SU-DHL-6 (cell line): ENCODE measurements at regions not wholly inside any gene's neighbourhood (a gene's known extent, or its start where the extent isn't known, plus 50 kb on each side); places are given as distances from the start of the nearest gene placed in this dataset.

Source experiments
- EZH2phosphoT487 ChIP-seq: fragments of 200-600 bp; sonication (generic), shearing (Covaris generic); conservative IDR thresholded peaks from 2 replicates; pipeline ENCODE4 v1.6.1; 2018; ENCODE audit warnings: mild to moderate bottlenecking, antibody characterized with exemption, low read length, moderate library complexity, mixed read lengths
- TF ChIP-seq, protein P1 (sequence below): fragments of 200-600 bp; sonication (generic); IDR thresholded peaks from one replicate; pipeline ENCODE4 v1.5.1; 2017; ENCODE audit warnings: antibody characterized with exemption, mild to moderate bottlenecking, low read length, moderate library complexity; ENCODE audit not compliant: insufficient read depth, poor library complexity, severe bottlenecking

DNA sequence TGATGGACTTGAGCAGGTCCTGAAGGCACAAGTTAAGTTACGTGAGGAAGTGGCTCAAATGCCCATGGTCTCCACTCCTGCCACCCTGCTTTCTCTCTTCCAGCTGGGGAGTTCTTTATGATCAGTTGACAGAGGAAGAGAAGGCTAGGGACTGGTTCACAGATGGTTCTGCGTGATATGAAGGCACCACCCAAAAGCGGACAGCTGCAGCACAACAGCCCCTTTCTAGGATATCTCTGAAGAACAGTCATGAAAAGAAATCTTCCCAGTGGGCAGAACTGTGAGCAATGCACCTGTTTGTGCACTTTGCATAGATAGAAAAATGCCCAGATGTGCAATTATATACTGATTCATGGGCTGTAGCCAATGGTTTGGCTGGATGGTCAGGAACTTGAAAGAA, 162.4 kb upstream of the FSCB start:
- TF ChIP-seq, protein P1, sequence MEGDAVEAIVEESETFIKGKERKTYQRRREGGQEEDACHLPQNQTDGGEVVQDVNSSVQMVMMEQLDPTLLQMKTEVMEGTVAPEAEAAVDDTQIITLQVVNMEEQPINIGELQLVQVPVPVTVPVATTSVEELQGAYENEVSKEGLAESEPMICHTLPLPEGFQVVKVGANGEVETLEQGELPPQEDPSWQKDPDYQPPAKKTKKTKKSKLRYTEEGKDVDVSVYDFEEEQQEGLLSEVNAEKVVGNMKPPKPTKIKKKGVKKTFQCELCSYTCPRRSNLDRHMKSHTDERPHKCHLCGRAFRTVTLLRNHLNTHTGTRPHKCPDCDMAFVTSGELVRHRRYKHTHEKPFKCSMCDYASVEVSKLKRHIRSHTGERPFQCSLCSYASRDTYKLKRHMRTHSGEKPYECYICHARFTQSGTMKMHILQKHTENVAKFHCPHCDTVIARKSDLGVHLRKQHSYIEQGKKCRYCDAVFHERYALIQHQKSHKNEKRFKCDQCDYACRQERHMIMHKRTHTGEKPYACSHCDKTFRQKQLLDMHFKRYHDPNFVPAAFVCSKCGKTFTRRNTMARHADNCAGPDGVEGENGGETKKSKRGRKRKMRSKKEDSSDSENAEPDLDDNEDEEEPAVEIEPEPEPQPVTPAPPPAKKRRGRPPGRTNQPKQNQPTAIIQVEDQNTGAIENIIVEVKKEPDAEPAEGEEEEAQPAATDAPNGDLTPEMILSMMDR, result no peak
- TF ChIP-seq EZH2phosphoT487, result no peak
